ENCODE measurements at regions not wholly inside any gene's neighbourhood (a gene's known extent, or its start where the extent isn't known, plus 50 kb on each side); places are given as distances from the start of the nearest gene placed in this dataset.
"Not testable (repeated sequence)": the region's sequence is repeated elsewhere in the genome, so short reads cannot be mapped to it uniquely, and the experiment has no call there.

DNA sequence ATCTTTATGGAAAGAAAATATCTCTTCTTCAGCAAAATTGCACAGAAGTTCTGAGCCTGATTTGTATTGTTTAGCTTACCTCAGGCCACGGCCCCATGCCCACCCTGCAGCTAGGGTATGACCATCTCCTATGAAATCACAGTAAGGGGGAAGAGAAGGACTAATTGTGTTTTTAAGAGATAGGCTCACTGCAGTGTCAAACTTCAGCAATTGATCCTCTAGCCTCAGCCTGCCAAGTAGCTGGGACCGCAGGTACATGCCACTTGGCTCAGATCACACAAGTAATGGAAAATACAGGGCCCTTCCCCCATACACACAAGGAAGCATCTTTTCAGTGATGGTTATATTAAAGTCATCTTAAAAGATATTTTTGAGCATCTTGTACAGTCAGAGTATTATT, 60.0 kb downstream of the DMAC1 start:
- Mint-ChIP-seq H3K27ac (ENCODE audit: unreplicated experiment) (no peak overlapping the region), H3K36me3 (ENCODE audit: low read depth) (no peaks in the 10 kb centered on the region), H3K4me1 (no peaks in the 10 kb centered on the region), H3K9me3 (no peaks in the 10 kb centered on the region), H3K4me3 (no peak overlapping the region), H3K27me3 (ENCODE audit: low read depth) (no peaks in the 10 kb centered on the region)
- DNase-seq (ENCODE audit: low read depth, low spot score), result no peak
- TF ChIP-seq, protein P1, sequence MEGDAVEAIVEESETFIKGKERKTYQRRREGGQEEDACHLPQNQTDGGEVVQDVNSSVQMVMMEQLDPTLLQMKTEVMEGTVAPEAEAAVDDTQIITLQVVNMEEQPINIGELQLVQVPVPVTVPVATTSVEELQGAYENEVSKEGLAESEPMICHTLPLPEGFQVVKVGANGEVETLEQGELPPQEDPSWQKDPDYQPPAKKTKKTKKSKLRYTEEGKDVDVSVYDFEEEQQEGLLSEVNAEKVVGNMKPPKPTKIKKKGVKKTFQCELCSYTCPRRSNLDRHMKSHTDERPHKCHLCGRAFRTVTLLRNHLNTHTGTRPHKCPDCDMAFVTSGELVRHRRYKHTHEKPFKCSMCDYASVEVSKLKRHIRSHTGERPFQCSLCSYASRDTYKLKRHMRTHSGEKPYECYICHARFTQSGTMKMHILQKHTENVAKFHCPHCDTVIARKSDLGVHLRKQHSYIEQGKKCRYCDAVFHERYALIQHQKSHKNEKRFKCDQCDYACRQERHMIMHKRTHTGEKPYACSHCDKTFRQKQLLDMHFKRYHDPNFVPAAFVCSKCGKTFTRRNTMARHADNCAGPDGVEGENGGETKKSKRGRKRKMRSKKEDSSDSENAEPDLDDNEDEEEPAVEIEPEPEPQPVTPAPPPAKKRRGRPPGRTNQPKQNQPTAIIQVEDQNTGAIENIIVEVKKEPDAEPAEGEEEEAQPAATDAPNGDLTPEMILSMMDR (conservative IDR thresholded peaks at IDR 0.05), result no peak

- Mint-ChIP-seq H3K27ac (ENCODE audit: unreplicated experiment) (no peak overlapping the region), H3K9me3 (no peaks in the 10 kb centered on the region), H3K4me1 (no peaks in the 10 kb centered on the region), H3K4me3 (no peak overlapping the region), H3K36me3 (ENCODE audit: low read depth) (no peaks in the 10 kb centered on the region), H3K27me3 (ENCODE audit: low read depth) (no peaks in the 10 kb centered on the region)
- no peak for DNase-seq (ENCODE audit: low read depth, low spot score)
- TF ChIP-seq, protein P1 (conservative IDR thresholded peaks at IDR 0.05), result no peak
Measured at GRCh38 chr9:7735311-7735710, 64.3 kb downstream of the DMAC1 start.

DNA sequence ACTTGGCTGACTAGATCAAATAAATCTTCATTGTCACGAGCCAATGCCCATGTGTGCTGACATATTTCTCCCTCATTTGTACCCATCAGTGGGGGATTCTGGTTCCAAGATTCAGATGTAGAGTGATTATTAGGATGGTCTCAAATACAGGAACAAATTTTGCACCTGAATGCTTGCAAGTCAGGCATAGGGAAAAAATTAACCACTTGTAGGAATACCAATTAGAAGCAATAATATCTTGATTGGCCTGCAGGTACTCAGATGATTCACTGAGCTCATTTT, 69.5 kb downstream of the DMAC1 start:
- H3K36me3 Mint-ChIP-seq (ENCODE audit: low read depth), result no peaks in the 10 kb centered on the region
- no peak overlapping the region for H3K27ac Mint-ChIP-seq (ENCODE audit: unreplicated experiment)
- no peak for DNase-seq (ENCODE audit: low read depth, low spot score)
- H3K4me1 Mint-ChIP-seq, result no peaks in the 10 kb centered on the region
- TF ChIP-seq, protein P1 (conservative IDR thresholded peaks at IDR 0.05), result no peak
- H3K4me3 Mint-ChIP-seq, result no peak overlapping the region
- no peaks in the 10 kb centered on the region for H3K27me3 Mint-ChIP-seq (ENCODE audit: low read depth)
- H3K9me3 Mint-ChIP-seq, result no peaks in the 10 kb centered on the region

GRCh38 chr9:7729371-7730163, 70.0 kb downstream of the DMAC1 start:
- Mint-ChIP-seq H3K4me1 (no peaks in the 10 kb centered on the region), H3K36me3 (ENCODE audit: low read depth) (no peaks in the 10 kb centered on the region), H3K27ac (ENCODE audit: unreplicated experiment) (no peak overlapping the region)

DNA sequence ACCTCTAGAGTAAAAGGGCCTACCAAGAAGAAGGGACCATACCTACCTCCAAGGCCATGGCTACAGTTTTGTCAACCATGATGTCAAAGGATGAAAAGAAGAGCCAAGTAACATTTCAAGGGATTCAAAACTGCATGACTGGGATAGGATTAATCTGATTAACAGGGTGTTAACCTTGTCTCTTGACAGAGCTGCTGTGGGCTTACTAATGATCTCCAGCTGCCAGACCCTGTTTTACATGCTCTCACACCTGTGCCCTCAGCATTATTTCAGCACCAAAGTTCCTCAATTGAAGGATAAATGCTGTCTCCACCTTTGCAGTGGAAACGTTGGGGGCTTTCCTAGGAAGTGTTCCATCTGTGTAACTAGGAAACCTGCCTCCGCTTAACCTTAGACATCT, 78.3 kb downstream of the DMAC1 start:
- TF ChIP-seq, protein P1 (conservative IDR thresholded peaks at IDR 0.05), result no peak
- peaks cover 4% of the 10 kb centered on the region for H3K9me3 Mint-ChIP-seq
- H3K27ac Mint-ChIP-seq (ENCODE audit: unreplicated experiment), result no peak overlapping the region
- no peaks in the 10 kb centered on the region for H3K27me3 Mint-ChIP-seq (ENCODE audit: low read depth)
- no peaks in the 10 kb centered on the region for H3K4me1 Mint-ChIP-seq
- H3K36me3 Mint-ChIP-seq (ENCODE audit: low read depth), result peaks cover 7% of the 10 kb centered on the region
- no peak overlapping the region for H3K4me3 Mint-ChIP-seq
- no peak for DNase-seq (ENCODE audit: low read depth, low spot score)

More at GRCh38 chr9:7729371-7730163, 70.0 kb downstream of the DMAC1 start:
- H3K27me3 Mint-ChIP-seq (ENCODE audit: low read depth), result no peaks in the 10 kb centered on the region
- no peak for DNase-seq (ENCODE audit: low read depth, low spot score)
- no peaks in the 10 kb centered on the region for H3K9me3 Mint-ChIP-seq
- H3K4me3 Mint-ChIP-seq, result no peak overlapping the region
- TF ChIP-seq, protein P1 (conservative IDR thresholded peaks at IDR 0.05), result no peak

DNA sequence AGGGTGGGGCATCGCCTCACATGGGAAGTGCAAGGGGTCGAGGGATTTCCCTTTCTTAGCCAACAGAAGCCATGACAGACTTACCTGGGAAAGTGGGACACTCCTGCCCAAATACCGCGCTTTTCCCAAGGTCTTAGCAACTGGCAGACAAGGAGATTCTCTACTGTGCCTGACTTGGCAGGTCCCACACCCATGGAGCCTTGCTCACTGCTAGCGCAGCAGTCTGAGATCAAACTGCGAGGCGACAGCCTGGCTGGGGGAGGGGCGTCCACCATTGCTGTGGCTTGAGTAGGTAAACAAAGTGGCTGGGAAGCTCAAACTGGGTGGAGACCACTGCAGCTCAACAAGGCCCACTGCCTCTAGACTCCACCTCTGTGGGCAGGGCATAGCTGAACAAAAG, 86.5 kb downstream of the DMAC1 start:
- not testable (repeated sequence) for H3K4me3 Mint-ChIP-seq; DNase-seq (ENCODE audit: low read depth, low spot score); H3K27me3 Mint-ChIP-seq (ENCODE audit: low read depth); H3K27ac Mint-ChIP-seq (ENCODE audit: unreplicated experiment)
- Mint-ChIP-seq H3K36me3 (ENCODE audit: low read depth) (peaks cover 19% of the 10 kb centered on the region), H3K4me1 (peaks cover 16% of the 10 kb centered on the region), H3K9me3 (peaks cover 12% of the 10 kb centered on the region)
